KMS-11 (cell line): ENCODE measurements at regions not wholly inside any gene's neighbourhood (a gene's known extent, or its start where the extent isn't known, plus 50 kb on each side); places are given as distances from the start of the nearest gene placed in this dataset.

Experiments used
- H2AFZ ChIP-seq: fragments of 200-600 bp; sonication (generic); 2 replicates; pipeline ENCODE4 v1.6.1; 2016; ENCODE audit warnings: antibody characterized with exemption, mixed run types, low read depth
- H3K27ac ChIP-seq: fragments of 200-600 bp; sonication (generic); 2 replicates; pipeline ENCODE4 v1.6.1; 2016; ENCODE audit warnings: mild to moderate bottlenecking, mixed run types
- H3K27me3 ChIP-seq: fragments of 200-600 bp; sonication (generic); 2 replicates; pipeline ENCODE4 v1.6.1; 2017; ENCODE audit warnings: mild to moderate bottlenecking, low read depth, mixed run types, moderate library complexity; ENCODE audit not compliant: insufficient read depth
- H3K36me3 ChIP-seq: fragments of 200-600 bp; sonication (generic); 2 replicates; pipeline ENCODE4 v1.6.1; 2017; ENCODE audit warnings: mild to moderate bottlenecking, mixed run types; ENCODE audit not compliant: insufficient read depth
- H3K4me1 ChIP-seq: fragments of 200-600 bp; sonication (generic); 2 replicates; pipeline ENCODE4 v1.6.1; 2016; ENCODE audit warnings: mild to moderate bottlenecking, low read depth, mixed run types; ENCODE audit not compliant: poor library complexity, severe bottlenecking
- H3K4me2 ChIP-seq: fragments of 200-600 bp; sonication (generic); 2 replicates; pipeline ENCODE4 v1.7.0; 2016; ENCODE audit warnings: mild to moderate bottlenecking, mixed run types
- H3K4me3 ChIP-seq: fragments of 200-600 bp; sonication (generic); IDR thresholded peaks from 2 replicates; pipeline ENCODE4 v1.6.1; 2017; ENCODE audit warnings: low read depth, low read length, mixed read lengths; ENCODE audit not compliant: insufficient read depth
- H3K79me2 ChIP-seq: fragments of 200-600 bp; sonication (generic); 2 replicates; pipeline ENCODE4 v1.6.1; 2016; ENCODE audit warnings: low read depth, mixed run types; ENCODE audit not compliant: insufficient read depth
- H3K9ac ChIP-seq: fragments of 200-600 bp; sonication (generic); 2 replicates; pipeline ENCODE4 v1.6.1; 2016; ENCODE audit warnings: mild to moderate bottlenecking, mixed run types
- H4K20me1 ChIP-seq: fragments of 200-600 bp; sonication (generic); 2 replicates; pipeline ENCODE4 v1.6.1; 2016; ENCODE audit warnings: mild to moderate bottlenecking, mixed run types; ENCODE audit not compliant: insufficient read depth
- CTCF ChIP-seq: fragments of 200-600 bp; sonication (generic); conservative IDR thresholded peaks from 2 replicates; pipeline ENCODE4 v1.6.1; 2017; ENCODE audit warnings: low read depth, mild to moderate bottlenecking, antibody characterized with exemption, low read length, moderate library complexity, mixed read lengths

GRCh38 chr11:10920875-10921274 is 63.0 kb upstream of the ZBED5 start:
- no peak overlapping the region for H2AFZ ChIP-seq
- no peak overlapping the region for H3K4me2 ChIP-seq
- H4K20me1 ChIP-seq = no peaks in the 10 kb centered on the region
- H3K79me2 ChIP-seq = no peaks in the 10 kb centered on the region
- H3K9ac ChIP-seq = no peak overlapping the region
- no peaks in the 10 kb centered on the region for H3K27me3 ChIP-seq
- no peaks in the 10 kb centered on the region for H3K4me1 ChIP-seq
- no peak for TF ChIP-seq CTCF
- H3K27ac ChIP-seq = no peak overlapping the region
- H3K4me3 ChIP-seq = no peak overlapping the region
- H3K36me3 ChIP-seq = no peaks in the 10 kb centered on the region

DNA sequence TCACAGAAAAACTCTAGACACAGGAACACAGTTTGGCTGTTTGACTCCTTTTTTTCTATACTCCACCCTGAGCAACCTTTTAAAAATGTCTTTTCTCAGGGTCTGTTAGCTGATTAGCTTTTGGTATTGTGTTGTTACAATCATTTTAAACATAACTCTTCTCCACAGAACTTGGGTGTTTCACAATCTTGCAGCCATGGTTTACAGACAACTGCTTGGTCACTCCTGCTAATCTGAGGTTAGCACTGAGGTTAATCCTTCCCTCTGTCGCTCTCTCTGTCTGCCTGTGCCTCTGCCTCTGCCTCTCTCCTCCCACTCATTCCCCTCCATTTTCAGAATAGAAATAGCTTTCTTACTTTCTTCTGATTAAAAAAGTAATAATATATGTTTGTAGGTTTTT is 62.4 kb upstream of the ZBED5 start:
- no peaks in the 10 kb centered on the region for H4K20me1 ChIP-seq
- H3K4me1 ChIP-seq = no peaks in the 10 kb centered on the region
- H3K4me3 ChIP-seq = no peak overlapping the region
- no peak overlapping the region for H3K4me2 ChIP-seq
- no peak overlapping the region for H3K9ac ChIP-seq
- no peaks in the 10 kb centered on the region for H3K36me3 ChIP-seq
- no peak overlapping the region for H2AFZ ChIP-seq
- H3K79me2 ChIP-seq = no peaks in the 10 kb centered on the region
- no peaks in the 10 kb centered on the region for H3K27me3 ChIP-seq
- no peak overlapping the region for H3K27ac ChIP-seq
- no peak for TF ChIP-seq CTCF

DNA sequence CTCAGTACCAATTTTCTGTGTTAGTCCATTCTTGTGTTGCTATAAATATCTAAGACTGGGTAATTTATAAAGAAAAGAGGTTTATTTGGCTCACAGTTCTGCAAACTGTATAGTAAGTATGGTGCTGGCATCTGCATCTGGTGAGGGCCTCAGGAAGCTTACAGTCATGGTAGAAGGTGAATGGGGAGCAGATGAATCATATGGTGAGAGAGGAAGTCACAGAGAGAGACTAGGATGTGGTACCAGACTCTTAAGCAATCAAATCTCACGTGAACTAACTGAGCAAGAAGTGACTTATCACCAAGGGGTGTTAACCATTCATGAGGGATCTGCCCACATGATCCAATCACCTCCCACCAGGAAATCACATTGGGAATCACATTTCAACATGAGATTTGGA is 60.8 kb upstream of the ZBED5 start:
- Histone ChIP-seq H3K4me1 (no peaks in the 10 kb centered on the region), H3K79me2 (no peaks in the 10 kb centered on the region), H3K4me3 (no peak overlapping the region), H3K27ac (no peak overlapping the region), H4K20me1 (no peaks in the 10 kb centered on the region), H2AFZ (no peak overlapping the region), H3K27me3 (no peaks in the 10 kb centered on the region), H3K4me2 (no peak overlapping the region), H3K9ac (no peak overlapping the region), H3K36me3 (no peaks in the 10 kb centered on the region)
- no peak for TF ChIP-seq CTCF

DNA sequence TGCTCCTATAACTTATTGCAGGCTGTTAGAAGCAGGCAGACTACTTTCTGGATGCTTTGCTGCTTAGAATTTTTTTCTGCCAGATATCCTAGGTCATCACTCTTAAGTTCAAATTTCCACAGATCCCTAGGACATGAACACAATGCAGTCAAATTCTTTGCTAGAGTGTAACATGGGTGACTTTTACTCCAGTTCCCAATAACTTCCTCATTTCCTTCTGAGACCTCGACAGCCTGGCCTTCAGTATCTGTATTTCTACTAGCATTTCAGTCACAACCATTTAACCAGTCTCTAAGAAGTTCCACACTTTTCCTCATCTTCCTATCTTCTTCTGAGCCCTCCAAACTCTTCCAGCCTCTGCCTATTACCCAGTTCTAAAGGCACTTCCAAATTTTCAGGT is 60.4 kb upstream of the ZBED5 start:
- TF ChIP-seq CTCF = no peak
- Histone ChIP-seq H3K27ac (no peak overlapping the region), H3K36me3 (no peaks in the 10 kb centered on the region), H4K20me1 (no peaks in the 10 kb centered on the region), H3K9ac (no peak overlapping the region), H3K4me2 (no peak overlapping the region), H3K79me2 (no peaks in the 10 kb centered on the region), H3K4me3 (no peak overlapping the region), H2AFZ (no peak overlapping the region), H3K27me3 (no peaks in the 10 kb centered on the region), H3K4me1 (no peaks in the 10 kb centered on the region)

GRCh38 chr11:10917802-10918201 is 59.9 kb upstream of the ZBED5 start:
- Histone ChIP-seq H3K27me3 (no peaks in the 10 kb centered on the region), H3K27ac (no peak overlapping the region), H3K4me1 (no peaks in the 10 kb centered on the region), H2AFZ (no peak overlapping the region), H4K20me1 (no peaks in the 10 kb centered on the region), H3K79me2 (no peaks in the 10 kb centered on the region), H3K36me3 (no peaks in the 10 kb centered on the region), H3K4me2 (no peak overlapping the region), H3K4me3 (no peak overlapping the region), H3K9ac (no peak overlapping the region)
- TF ChIP-seq CTCF = no peak
